ENCODE measurements at regions not wholly inside any gene's neighbourhood (a gene's known extent, or its start where the extent isn't known, plus 50 kb on each side); places are given as distances from the start of the nearest gene placed in this dataset.

DNA sequence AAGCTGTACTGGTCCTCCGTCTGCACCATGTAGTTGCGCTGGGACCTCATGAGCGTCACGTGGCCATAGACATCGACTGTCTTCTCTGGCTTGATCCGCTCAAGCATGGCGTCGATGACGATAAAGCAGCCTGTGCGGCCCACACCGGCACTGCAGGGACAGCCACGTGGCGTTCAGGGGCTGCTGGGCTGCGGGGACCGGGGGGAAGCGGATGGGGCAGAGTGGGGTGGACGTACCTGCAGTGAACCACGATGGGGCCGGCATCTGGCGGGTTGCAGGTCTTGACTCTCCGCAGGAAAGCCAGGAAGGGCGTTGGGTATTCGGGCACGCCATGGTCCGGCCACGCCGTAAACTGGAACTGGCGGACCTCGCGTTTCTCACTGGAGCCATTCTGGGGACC lies 128.5 kb downstream of the PTPRS start (continued):
- TF ChIP-seq EP300 (IDR thresholded peaks at IDR 0.05; ENCODE audit: borderline replicate concordance in 1 of 2, low read depth in 1 of 2, low read length in 1 of 2), result no peak
- TF ChIP-seq SMC3 (IDR thresholded peaks at IDR 0.05; ENCODE audit: low read depth, low read length), result no peak
- TF ChIP-seq GATA2 (CRISPR knock-in tag; IDR thresholded peaks at IDR 0.05), result no peak
- TF ChIP-seq EZH2phosphoT487 (IDR thresholded peaks at IDR 0.05; ENCODE audit: borderline replicate concordance, low read depth), result no peak
- TF ChIP-seq GABPA (IDR thresholded peaks at IDR 0.05; ENCODE audit: low read depth), result no peak

DNA sequence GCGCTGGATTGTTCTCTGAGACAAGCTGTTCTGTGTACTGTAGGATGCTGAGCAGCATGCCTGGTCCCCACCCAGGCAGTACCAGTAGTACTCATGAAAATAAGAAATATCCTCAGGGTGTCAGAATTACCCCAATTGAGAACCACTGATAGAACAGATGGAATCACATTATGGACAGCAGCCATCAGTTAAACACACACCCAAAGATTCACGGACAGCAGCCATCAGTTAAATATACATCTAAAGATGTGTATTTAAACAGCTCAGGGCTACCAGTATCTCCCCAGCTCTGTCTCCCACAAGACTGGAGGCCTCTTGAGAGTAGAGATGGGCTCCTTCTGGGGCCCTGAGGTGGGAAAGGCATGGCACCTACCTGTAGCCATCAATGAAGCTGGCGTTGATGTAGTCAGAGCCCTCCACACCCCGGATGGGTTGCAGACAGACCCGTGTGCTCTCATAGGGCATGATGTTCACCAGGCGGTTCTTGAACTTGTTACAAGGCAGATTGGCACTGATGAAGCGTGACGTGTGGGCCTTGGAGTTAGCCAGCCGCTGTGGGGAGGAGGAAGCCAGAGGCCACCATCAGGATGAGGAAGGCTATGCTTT lies 129.3 kb downstream of the PTPRS start:
- WGBS (ENCODE audit: low lambda C conversion rate), result 99% methylated on average over 7 of the region's 9 CpGs
- DNase-seq, result no peak
- Histone ChIP-seq H3K4me2 (no peak overlapping the region), H3K4me1 (ENCODE audit: control insufficient read depth in 1 of 2, insufficient read depth in 2 of 2, low read depth in 1 of 2, low read length in 1 of 2) (no peaks in the 10 kb centered on the region), H3K27me3 (ENCODE audit: insufficient read depth) (no peaks in the 10 kb centered on the region), H3K9me3 (no peaks in the 10 kb centered on the region), H3K36me3 (replicated peaks in 1 of 2; ENCODE audit: control insufficient read depth in 1 of 2, insufficient read depth in 2 of 2, low read length in 1 of 2) (peaks cover 36 to 74% of the 10 kb centered on the region in 2 experiments), H3F3A (replicated peaks; ENCODE audit: insufficient read depth) (no peaks in the 10 kb centered on the region), H4K20me1 (ENCODE audit: insufficient read depth) (no peaks in the 10 kb centered on the region), H2AFZ (ENCODE audit: low read depth) (no peak overlapping the region), H3K27ac (ENCODE audit: low read depth in 2 of 2, low read length in 1 of 2) (no peak overlapping the region), H3K9ac (no peak overlapping the region), H3K9me2 (no peaks in the 10 kb centered on the region), H3K79me2 (ENCODE audit: insufficient read depth) (no peaks in the 10 kb centered on the region), H3K4me3 (ENCODE audit: low read depth in 2 of 2, low read length in 1 of 2) (no peak overlapping the region; a peak in 1 of 4 replicates)
- ChIA-PET CTCF (no interaction called here), POLR2A (interaction anchor here (0.6 kb wide), 1 partner anchor 17 kb away, joined by 4 read pairs; no protein-coding TSS in a partner anchor)
- TF ChIP-seq RAD21 (IDR thresholded peaks at IDR 0.05; ENCODE audit: low read length), result no peak

DNA sequence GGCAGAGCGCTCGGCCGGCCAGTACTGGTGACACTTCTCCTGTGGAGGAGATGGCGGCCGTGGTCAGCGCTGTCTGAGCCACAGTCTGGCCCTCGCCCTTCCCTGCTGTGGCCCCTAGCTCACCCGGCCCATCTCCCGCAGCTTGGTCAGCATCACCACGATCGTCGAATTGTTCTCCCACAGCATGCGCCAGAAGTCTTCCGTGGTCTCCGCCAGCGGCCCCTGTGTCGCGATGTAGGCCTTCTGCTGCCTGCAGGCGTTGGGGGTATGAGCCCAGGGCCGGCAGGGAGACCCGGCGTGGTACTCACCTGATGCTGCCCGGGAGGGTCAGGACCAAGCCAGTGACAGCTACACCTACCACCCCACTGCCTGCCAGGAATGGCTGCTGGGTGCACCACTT lies 130.1 kb downstream of the PTPRS start:
- Histone ChIP-seq H4K20me1 (ENCODE audit: insufficient read depth) (no peaks in the 10 kb centered on the region), H3K9ac (no peak overlapping the region), H3F3A (replicated peaks; ENCODE audit: insufficient read depth) (no peaks in the 10 kb centered on the region), H3K27me3 (ENCODE audit: insufficient read depth) (no peaks in the 10 kb centered on the region), H3K27ac (ENCODE audit: low read depth in 2 of 2, low read length in 1 of 2) (no peak overlapping the region), H3K36me3 (replicated peaks in 1 of 2; ENCODE audit: control insufficient read depth in 1 of 2, insufficient read depth in 2 of 2, low read length in 1 of 2) (peaks cover 36 to 69% of the 10 kb centered on the region in 2 experiments), H3K4me2 (no peak overlapping the region), H3K4me1 (ENCODE audit: control insufficient read depth in 1 of 2, insufficient read depth in 2 of 2, low read depth in 1 of 2, low read length in 1 of 2) (no peaks in the 10 kb centered on the region), H3K79me2 (ENCODE audit: insufficient read depth) (no peaks in the 10 kb centered on the region), H3K9me3 (no peaks in the 10 kb centered on the region), H3K9me2 (no peaks in the 10 kb centered on the region), H3K4me3 (ENCODE audit: low read depth in 2 of 2, low read length in 1 of 2) (no peak overlapping the region), H2AFZ (ENCODE audit: low read depth) (no peak overlapping the region)
- no peak for DNase-seq
- 97% methylated on average over 16 of the region's 23 CpGs for WGBS (ENCODE audit: low lambda C conversion rate)
- POLR2A ChIA-PET, result no interaction called here
- CTCF ChIA-PET, result no interaction called here
- TF ChIP-seq TEAD4 (IDR thresholded peaks at IDR 0.05; ENCODE audit: borderline replicate concordance, insufficient read depth) (no peak), SMC3 (IDR thresholded peaks at IDR 0.05; ENCODE audit: low read depth, low read length) (no peak), MXI1 (IDR thresholded peaks at IDR 0.05; ENCODE audit: low read depth, low read length) (no peak), GATA2 (CRISPR knock-in tag; IDR thresholded peaks at IDR 0.05) (no peak), FOXJ3 (CRISPR knock-in tag; IDR thresholded peaks at IDR 0.05) (no peak), RAD21 (IDR thresholded peaks at IDR 0.05; ENCODE audit: low read length) (no peak), RFX5 (IDR thresholded peaks at IDR 0.05; ENCODE audit: low read length) (no peak), EZH2phosphoT487 (IDR thresholded peaks at IDR 0.05; ENCODE audit: borderline replicate concordance, low read depth) (no peak), MEF2A (IDR thresholded peaks at IDR 0.05; ENCODE audit: borderline replicate concordance, low read depth) (no peak), FOXM1 (IDR thresholded peaks at IDR 0.05; ENCODE audit: low read depth) (no peak), TCF12 (IDR thresholded peaks at IDR 0.05) (no peak), EP300 (IDR thresholded peaks at IDR 0.05; ENCODE audit: borderline replicate concordance in 1 of 2, low read depth in 1 of 2, low read length in 1 of 2) (no peak), YY1 (IDR thresholded peaks at IDR 0.05; ENCODE audit: low read depth) (no peak), FOSL2 (IDR thresholded peaks at IDR 0.05; ENCODE audit: borderline replicate concordance, low read depth) (no peak), ELF1 (IDR thresholded peaks at IDR 0.05) (no peak), NRF1 (IDR thresholded peaks at IDR 0.05; ENCODE audit: low read depth, low read length) (no peak)
- TF ChIP-seq, protein P1, sequence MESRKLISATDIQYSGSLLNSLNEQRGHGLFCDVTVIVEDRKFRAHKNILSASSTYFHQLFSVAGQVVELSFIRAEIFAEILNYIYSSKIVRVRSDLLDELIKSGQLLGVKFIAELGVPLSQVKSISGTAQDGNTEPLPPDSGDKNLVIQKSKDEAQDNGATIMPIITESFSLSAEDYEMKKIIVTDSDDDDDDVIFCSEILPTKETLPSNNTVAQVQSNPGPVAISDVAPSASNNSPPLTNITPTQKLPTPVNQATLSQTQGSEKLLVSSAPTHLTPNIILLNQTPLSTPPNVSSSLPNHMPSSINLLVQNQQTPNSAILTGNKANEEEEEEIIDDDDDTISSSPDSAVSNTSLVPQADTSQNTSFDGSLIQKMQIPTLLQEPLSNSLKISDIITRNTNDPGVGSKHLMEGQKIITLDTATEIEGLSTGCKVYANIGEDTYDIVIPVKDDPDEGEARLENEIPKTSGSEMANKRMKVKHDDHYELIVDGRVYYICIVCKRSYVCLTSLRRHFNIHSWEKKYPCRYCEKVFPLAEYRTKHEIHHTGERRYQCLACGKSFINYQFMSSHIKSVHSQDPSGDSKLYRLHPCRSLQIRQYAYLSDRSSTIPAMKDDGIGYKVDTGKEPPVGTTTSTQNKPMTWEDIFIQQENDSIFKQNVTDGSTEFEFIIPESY (IDR thresholded peaks at IDR 0.05; ENCODE audit: borderline replicate concordance, low read depth), result no peak
- TF ChIP-seq, protein P2, sequence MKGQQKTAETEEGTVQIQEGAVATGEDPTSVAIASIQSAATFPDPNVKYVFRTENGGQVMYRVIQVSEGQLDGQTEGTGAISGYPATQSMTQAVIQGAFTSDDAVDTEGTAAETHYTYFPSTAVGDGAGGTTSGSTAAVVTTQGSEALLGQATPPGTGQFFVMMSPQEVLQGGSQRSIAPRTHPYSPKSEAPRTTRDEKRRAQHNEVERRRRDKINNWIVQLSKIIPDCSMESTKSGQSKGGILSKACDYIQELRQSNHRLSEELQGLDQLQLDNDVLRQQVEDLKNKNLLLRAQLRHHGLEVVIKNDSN (IDR thresholded peaks at IDR 0.05; ENCODE audit: borderline replicate concordance, low read depth), result no peak
- TF ChIP-seq, protein P3, sequence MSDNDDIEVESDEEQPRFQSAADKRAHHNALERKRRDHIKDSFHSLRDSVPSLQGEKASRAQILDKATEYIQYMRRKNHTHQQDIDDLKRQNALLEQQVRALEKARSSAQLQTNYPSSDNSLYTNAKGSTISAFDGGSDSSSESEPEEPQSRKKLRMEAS (IDR thresholded peaks at IDR 0.05; ENCODE audit: low read depth), result no peak

Data from SK-N-SH (cell line).